ENCODE measurements at regions not wholly inside any gene's neighbourhood (a gene's known extent, or its start where the extent isn't known, plus 50 kb on each side); places are given as distances from the start of the nearest gene placed in this dataset.
"Not testable (repeated sequence)": the region's sequence is repeated elsewhere in the genome, so short reads cannot be mapped to it uniquely, and the experiment has no call there.

- no peak for DNase-seq (ENCODE audit: low read depth in 2 of 3, low spot score in 2 of 3)
Observed at GRCh38 chr4:38463268-38463958, 200.6 kb upstream of the KLF3 start.

GRCh38 chr4:38464328-38464727, 199.7 kb upstream of the KLF3 start:
- DNase-seq (ENCODE audit: low read depth in 2 of 3, low spot score in 2 of 3): no peak

GRCh38 chr4:38466401-38466800, 197.6 kb upstream of the KLF3 start:
- DNase-seq (ENCODE audit: low read depth in 2 of 3, low spot score in 2 of 3): no peak

GRCh38 chr4:38467296-38467695, 196.7 kb upstream of the KLF3 start:
- DNase-seq (ENCODE audit: low read depth in 2 of 3, low spot score in 2 of 3): no peak

- no peak for DNase-seq (ENCODE audit: low read depth in 2 of 3, low spot score in 2 of 3)
Observed at GRCh38 chr4:38468339-38468866, 195.6 kb upstream of the KLF3 start.

- no peak for DNase-seq (ENCODE audit: low read depth in 2 of 3, low spot score in 2 of 3)
Observed at GRCh38 chr4:38469410-38469809, 194.6 kb upstream of the KLF3 start.

GRCh38 chr4:38470735-38471262, 193.2 kb upstream of the KLF3 start:
- no peak for DNase-seq (ENCODE audit: low read depth in 2 of 3, low spot score in 2 of 3)

GRCh38 chr4:38482696-38483095, 181.3 kb upstream of the KLF3 start:
- no peak for DNase-seq (ENCODE audit: low read depth in 2 of 3, low spot score in 2 of 3)

- not testable (repeated sequence) for DNase-seq (ENCODE audit: low read depth in 2 of 3, low spot score in 2 of 3)
Observed at GRCh38 chr4:38483628-38484027, 180.4 kb upstream of the KLF3 start.

- DNase-seq (ENCODE audit: low read depth in 2 of 3, low spot score in 2 of 3): no peak
Observed at GRCh38 chr4:38489011-38489861, 174.8 kb upstream of the KLF3 start.

- no peak for DNase-seq (ENCODE audit: low read depth in 2 of 3, low spot score in 2 of 3)
Observed at GRCh38 chr4:38489924-38490639, 173.9 kb upstream of the KLF3 start.

- DNase-seq (ENCODE audit: low read depth in 2 of 3, low spot score in 2 of 3): no peak
Observed at GRCh38 chr4:38490753-38491446, 173.1 kb upstream of the KLF3 start.

- no peak for DNase-seq (ENCODE audit: low read depth in 2 of 3, low spot score in 2 of 3)
Observed at GRCh38 chr4:38491854-38492478, 172.0 kb upstream of the KLF3 start.

- no peak for DNase-seq (ENCODE audit: low read depth in 2 of 3, low spot score in 2 of 3)
Observed at GRCh38 chr4:38493066-38493465, 170.9 kb upstream of the KLF3 start.

GRCh38 chr4:38495446-38495845, 168.6 kb upstream of the KLF3 start:
- no peak for DNase-seq (ENCODE audit: low read depth in 2 of 3, low spot score in 2 of 3)

- no peak for DNase-seq (ENCODE audit: low read depth in 2 of 3, low spot score in 2 of 3)
Observed at GRCh38 chr4:38497121-38497520, 166.9 kb upstream of the KLF3 start.

- no peak for DNase-seq (ENCODE audit: low read depth in 2 of 3, low spot score in 2 of 3)
Observed at GRCh38 chr4:38499101-38499500, 164.9 kb upstream of the KLF3 start.

GRCh38 chr4:38500433-38500832, 163.6 kb upstream of the KLF3 start:
- DNase-seq (ENCODE audit: low read depth in 2 of 3, low spot score in 2 of 3): no peak

- no peak for DNase-seq (ENCODE audit: low read depth in 2 of 3, low spot score in 2 of 3)
Observed at GRCh38 chr4:38501698-38502097, 162.3 kb upstream of the KLF3 start.

- no peak for DNase-seq (ENCODE audit: low read depth in 2 of 3, low spot score in 2 of 3)
Observed at GRCh38 chr4:38503689-38504395, 160.2 kb upstream of the KLF3 start.

Measured in activated CD8-positive, alpha-beta memory T cell treated with anti-CD3 and anti-CD28 coated beads for 48 hours (primary cell).